Activated CD4-positive, alpha-beta memory T cell treated with anti-CD3 and anti-CD28 coated beads, Interleukin-2, amount 10 ng/mL, durations not matched to agents 7 days and 5 days (primary cell): ENCODE measurements at regions not wholly inside any gene's neighbourhood (a gene's known extent, or its start where the extent isn't known, plus 50 kb on each side); places are given as distances from the start of the nearest gene placed in this dataset.

Experiments
- CTCF ChIA-PET: fragments of 350-600 bp; sonication (Branson Sonifier 250); formaldehyde crosslinking; loops from one replicate; lab custom pipeline; 2021; ENCODE audit warnings: antibody characterized with exemption, inconsistent platforms; lab: Charles Lee
- POLR2A ChIA-PET: fragments of 350-600 bp; sonication (Branson Sonifier 250); formaldehyde crosslinking; loops from one replicate; lab custom pipeline; 2021; ENCODE audit warnings: antibody characterized with exemption; lab: Charles Lee
- DNase-seq: peaks from one replicate; pipeline ENCODE4 v3.0.0-alpha.2; 2020
- H3K27ac Mint-ChIP-seq: one replicate; pipeline ENCODE4 v1.8.0; 2021; ENCODE audit warnings: mild to moderate bottlenecking, mixed read lengths
- H3K27me3 Mint-ChIP-seq: one replicate; pipeline ENCODE4 v1.8.0; 2021; ENCODE audit warnings: mixed read lengths
- H3K36me3 Mint-ChIP-seq: one replicate; pipeline ENCODE4 v1.8.0; 2021; ENCODE audit warnings: low read depth, mixed read lengths
- H3K4me1 Mint-ChIP-seq: one replicate; pipeline ENCODE4 v1.8.0; 2021; ENCODE audit warnings: mixed read lengths
- H3K4me3 Mint-ChIP-seq: one replicate; pipeline ENCODE4 v1.8.0; 2021; ENCODE audit warnings: mild to moderate bottlenecking, mixed read lengths
- H3K9me3 Mint-ChIP-seq: one replicate; pipeline ENCODE4 v1.8.0; 2021; ENCODE audit warnings: mixed read lengths

- no peaks in the 10 kb centered on the region for H3K4me1 Mint-ChIP-seq
- H3K9me3 Mint-ChIP-seq, result no peaks in the 10 kb centered on the region
- ChIA-PET POLR2A (no interaction called here), CTCF (no interaction called here)
- no peaks in the 10 kb centered on the region for H3K27me3 Mint-ChIP-seq
- H3K4me3 Mint-ChIP-seq, result no peak overlapping the region
- no peaks in the 10 kb centered on the region for H3K36me3 Mint-ChIP-seq
- H3K27ac Mint-ChIP-seq, result no peak overlapping the region
- DNase-seq, result no peak
These were observed 152.8 kb downstream of the FSIP2 start for GRCh38 chr2:185891403-185891802.

- ChIA-PET POLR2A (no interaction called here), CTCF (no interaction called here)
- H3K4me3 Mint-ChIP-seq, result no peak overlapping the region
These were observed 153.3 kb downstream of the FSIP2 start for GRCh38 chr2:185891804-185892411.

GRCh38 chr2:185892484-185892883, 153.9 kb downstream of the FSIP2 start:
- no peak for DNase-seq
- POLR2A ChIA-PET, result no interaction called here
- Mint-ChIP-seq H3K27me3 (no peaks in the 10 kb centered on the region), H3K36me3 (no peaks in the 10 kb centered on the region), H3K9me3 (no peaks in the 10 kb centered on the region), H3K27ac (no peak overlapping the region), H3K4me1 (no peaks in the 10 kb centered on the region), H3K4me3 (no peak overlapping the region)
- CTCF ChIA-PET, result no interaction called here

More at GRCh38 chr2:185891804-185892411, 153.3 kb downstream of the FSIP2 start:
- H3K36me3 Mint-ChIP-seq, result no peaks in the 10 kb centered on the region
- no peak for DNase-seq
- H3K27ac Mint-ChIP-seq, result no peak overlapping the region
- H3K9me3 Mint-ChIP-seq, result no peaks in the 10 kb centered on the region
- H3K4me1 Mint-ChIP-seq, result no peaks in the 10 kb centered on the region
- no peaks in the 10 kb centered on the region for H3K27me3 Mint-ChIP-seq

GRCh38 chr2:185894223-185894622, 155.6 kb downstream of the FSIP2 start:
- Mint-ChIP-seq H3K4me3 (no peak overlapping the region), H3K36me3 (no peaks in the 10 kb centered on the region), H3K27me3 (no peaks in the 10 kb centered on the region), H3K9me3 (no peaks in the 10 kb centered on the region), H3K4me1 (no peaks in the 10 kb centered on the region), H3K27ac (no peak overlapping the region)
- ChIA-PET CTCF (no interaction called here), POLR2A (no interaction called here)
- DNase-seq, result no peak

GRCh38 chr2:185895828-185896693, 157.5 kb downstream of the FSIP2 start:
- CTCF ChIA-PET, result no interaction called here
- Mint-ChIP-seq H3K4me1 (no peaks in the 10 kb centered on the region), H3K36me3 (no peaks in the 10 kb centered on the region), H3K4me3 (no peak overlapping the region), H3K9me3 (no peaks in the 10 kb centered on the region), H3K27me3 (no peaks in the 10 kb centered on the region), H3K27ac (no peak overlapping the region)
- POLR2A ChIA-PET, result no interaction called here
- DNase-seq, result no peak

GRCh38 chr2:185899366-185899765, 160.8 kb downstream of the FSIP2 start:
- POLR2A ChIA-PET, result no interaction called here
- Mint-ChIP-seq H3K9me3 (no peaks in the 10 kb centered on the region), H3K36me3 (no peaks in the 10 kb centered on the region), H3K4me1 (no peaks in the 10 kb centered on the region), H3K27ac (no peak overlapping the region), H3K27me3 (no peaks in the 10 kb centered on the region), H3K4me3 (no peak overlapping the region)
- CTCF ChIA-PET, result no interaction called here
- DNase-seq, result no peak

GRCh38 chr2:185919155-185919554, 180.6 kb downstream of the FSIP2 start:
- Mint-ChIP-seq H3K9me3 (no peaks in the 10 kb centered on the region), H3K4me3 (no peak overlapping the region), H3K27ac (no peak overlapping the region), H3K27me3 (no peaks in the 10 kb centered on the region), H3K4me1 (no peaks in the 10 kb centered on the region), H3K36me3 (no peaks in the 10 kb centered on the region)
- no peak for DNase-seq
- CTCF ChIA-PET, result no interaction called here
- POLR2A ChIA-PET, result no interaction called here

GRCh38 chr2:185921048-185921756, 182.6 kb downstream of the FSIP2 start:
- CTCF ChIA-PET, result no interaction called here
- H3K4me3 Mint-ChIP-seq, result no peak overlapping the region
- no peak overlapping the region for H3K27ac Mint-ChIP-seq
- POLR2A ChIA-PET, result no interaction called here
- H3K27me3 Mint-ChIP-seq, result no peaks in the 10 kb centered on the region
- no peaks in the 10 kb centered on the region for H3K9me3 Mint-ChIP-seq
- no peaks in the 10 kb centered on the region for H3K36me3 Mint-ChIP-seq
- no peak for DNase-seq
- H3K4me1 Mint-ChIP-seq, result no peaks in the 10 kb centered on the region

- no peaks in the 10 kb centered on the region for H3K9me3 Mint-ChIP-seq
- H3K27ac Mint-ChIP-seq, result no peak overlapping the region
These were observed 195.6 kb downstream of the FSIP2 start for GRCh38 chr2:185934232-185934631.

GRCh38 chr2:185939858-185940257, 201.3 kb downstream of the FSIP2 start:
- no peak for DNase-seq
- CTCF ChIA-PET, result no interaction called here
- H3K36me3 Mint-ChIP-seq, result no peaks in the 10 kb centered on the region
- H3K9me3 Mint-ChIP-seq, result peaks cover 11% of the 10 kb centered on the region
- no peak overlapping the region for H3K27ac Mint-ChIP-seq
- POLR2A ChIA-PET, result no interaction called here
- H3K4me3 Mint-ChIP-seq, result no peak overlapping the region
- H3K4me1 Mint-ChIP-seq, result no peaks in the 10 kb centered on the region
- no peaks in the 10 kb centered on the region for H3K27me3 Mint-ChIP-seq

More at GRCh38 chr2:185934232-185934631, 195.6 kb downstream of the FSIP2 start:
- no peak overlapping the region for H3K4me3 Mint-ChIP-seq
- ChIA-PET POLR2A (no interaction called here), CTCF (no interaction called here)
- no peaks in the 10 kb centered on the region for H3K27me3 Mint-ChIP-seq
- no peaks in the 10 kb centered on the region for H3K36me3 Mint-ChIP-seq
- no peaks in the 10 kb centered on the region for H3K4me1 Mint-ChIP-seq
- DNase-seq, result no peak

GRCh38 chr2:185942855-185943254, 204.3 kb downstream of the FSIP2 start:
- no peaks in the 10 kb centered on the region for H3K27me3 Mint-ChIP-seq
- ChIA-PET POLR2A (no interaction called here), CTCF (no interaction called here)
- H3K9me3 Mint-ChIP-seq, result peaks cover 13% of the 10 kb centered on the region
- H3K4me1 Mint-ChIP-seq, result no peaks in the 10 kb centered on the region
- H3K27ac Mint-ChIP-seq, result no peak overlapping the region
- no peaks in the 10 kb centered on the region for H3K36me3 Mint-ChIP-seq
- no peak overlapping the region for H3K4me3 Mint-ChIP-seq
- no peak for DNase-seq

- ChIA-PET CTCF (no interaction called here), POLR2A (no interaction called here)
- DNase-seq, result no peak
- Mint-ChIP-seq H3K27ac (no peak overlapping the region), H3K36me3 (no peaks in the 10 kb centered on the region), H3K9me3 (peaks cover 12% of the 10 kb centered on the region), H3K4me1 (no peaks in the 10 kb centered on the region), H3K27me3 (no peaks in the 10 kb centered on the region), H3K4me3 (no peak overlapping the region)
These were observed 209.1 kb downstream of the FSIP2 start for GRCh38 chr2:185947722-185948121.

- ChIA-PET POLR2A (no interaction called here), CTCF (no interaction called here)
- no peaks in the 10 kb centered on the region for H3K4me1 Mint-ChIP-seq
- no peak overlapping the region for H3K27ac Mint-ChIP-seq
- H3K9me3 Mint-ChIP-seq, result peaks cover 2% of the 10 kb centered on the region
- no peak overlapping the region for H3K4me3 Mint-ChIP-seq
- no peak for DNase-seq
- no peaks in the 10 kb centered on the region for H3K36me3 Mint-ChIP-seq
- H3K27me3 Mint-ChIP-seq, result no peaks in the 10 kb centered on the region
These were observed 213.5 kb downstream of the FSIP2 start for GRCh38 chr2:185952100-185952499.
